Stimulated activated naive CD4-positive, alpha-beta T cell (primary cell): ENCODE measurements at regions not wholly inside any gene's neighbourhood (a gene's known extent, or its start where the extent isn't known, plus 50 kb on each side); places are given as distances from the start of the nearest gene placed in this dataset.

Source experiments
- DNase-seq, 6 experiments: peaks; one replicate each; lab custom pipeline; 2025; lab: John Stamatoyannopoulos, UW

GRCh38 chr4:45778514-45778913 is 345.3 kb downstream of the GABRG1 start:
- no peak for DNase-seq

- DNase-seq: no peak
These were observed 347.7 kb downstream of the GABRG1 start for GRCh38 chr4:45776146-45776545.

GRCh38 chr4:45770958-45771357 is 352.9 kb downstream of the GABRG1 start:
- no peak for DNase-seq

DNA sequence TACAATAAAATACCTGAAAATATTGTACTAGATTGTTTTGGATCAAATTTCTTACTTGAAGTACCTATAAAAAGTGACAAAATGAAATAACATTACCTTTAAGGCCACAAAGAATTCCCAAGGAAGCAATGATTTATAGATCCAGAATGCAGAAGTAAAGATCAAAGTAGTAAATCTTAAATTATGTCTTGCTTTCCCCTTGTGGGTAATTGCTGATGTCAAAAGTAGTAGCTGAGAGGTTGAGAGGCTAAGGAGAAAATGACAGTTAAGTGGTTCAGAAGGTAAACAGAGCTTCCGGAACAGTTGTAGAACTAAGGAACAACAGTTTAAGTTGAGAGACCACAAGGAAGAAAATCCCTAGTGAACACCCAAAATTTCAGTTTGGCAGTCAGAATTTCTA is 358.3 kb downstream of the GABRG1 start:
- DNase-seq: no peak

DNA sequence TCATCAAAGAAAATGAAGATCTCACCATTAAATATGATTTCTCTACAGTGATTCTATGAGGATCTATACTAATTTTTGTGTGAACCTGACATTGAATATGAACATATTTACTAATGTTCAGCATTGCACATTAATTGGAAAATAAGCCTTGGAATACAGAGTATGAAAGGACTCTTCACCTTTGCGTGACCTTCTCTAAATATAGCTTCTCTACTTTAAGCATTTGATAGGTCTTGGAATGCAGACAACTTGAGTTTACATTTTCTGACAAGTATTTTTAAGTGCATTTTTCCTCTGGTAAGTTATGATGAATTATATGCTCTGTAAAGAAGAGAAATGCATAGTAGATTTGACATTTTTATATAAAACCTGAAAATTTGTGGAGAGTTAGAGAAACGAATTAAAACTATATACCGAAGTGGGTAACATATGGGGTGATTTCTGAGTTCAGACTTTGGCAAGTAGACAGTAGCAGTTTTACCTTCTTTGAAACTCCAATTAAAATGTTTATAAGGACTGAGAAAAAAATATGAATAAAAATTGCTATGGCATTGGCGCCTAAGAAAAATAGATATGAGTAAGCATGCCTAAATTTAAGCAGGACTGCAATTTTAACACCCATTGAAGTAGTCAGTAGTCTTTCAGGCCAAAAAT is 371.9 kb downstream of the GABRG1 start:
- DNase-seq: no peak

- no peak for DNase-seq
These were observed 373.1 kb downstream of the GABRG1 start for GRCh38 chr4:45750721-45751120.

GRCh38 chr4:45745741-45746140 is 378.1 kb downstream of the GABRG1 start:
- DNase-seq: no peak

DNA sequence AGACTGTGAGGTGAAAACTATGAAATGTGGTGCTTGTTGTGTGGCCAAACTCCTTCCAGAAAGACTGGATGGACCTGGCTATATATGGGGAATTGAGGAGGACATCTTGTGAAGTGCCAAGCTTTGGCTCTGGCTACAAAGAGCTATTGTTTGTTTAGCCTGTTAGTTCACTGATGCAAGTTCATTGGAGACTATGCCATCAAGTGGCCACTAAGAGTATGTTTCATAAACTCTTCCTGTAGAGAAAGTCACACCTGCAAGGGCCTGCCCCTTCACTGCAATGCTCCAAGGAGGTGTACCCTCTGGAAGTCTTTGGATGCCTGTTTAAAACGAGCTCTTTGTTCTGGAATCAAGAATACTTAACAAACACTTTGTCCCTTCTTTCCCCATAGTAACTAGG is 382.0 kb downstream of the GABRG1 start:
- no peak for DNase-seq

DNA sequence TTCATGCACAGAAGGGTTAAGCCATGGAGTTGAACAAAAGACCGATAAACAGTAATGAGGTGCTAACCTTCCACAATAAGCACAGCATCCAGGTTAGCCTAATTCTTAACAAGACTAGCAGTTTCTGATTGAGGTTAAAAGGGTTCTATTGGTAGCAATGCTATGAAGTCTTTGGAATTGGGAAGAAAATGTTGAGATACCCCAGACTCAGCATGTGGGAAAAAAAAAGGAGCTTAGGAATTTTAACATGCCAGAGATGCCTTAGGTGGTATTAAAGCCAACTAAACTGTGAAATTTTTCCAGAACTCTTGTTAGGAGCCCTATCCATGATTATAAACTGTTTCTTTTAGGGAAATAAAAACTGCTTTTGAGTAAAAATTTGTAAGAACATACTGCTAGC is 391.7 kb downstream of the GABRG1 start:
- no peak for DNase-seq

GRCh38 chr4:45716093-45716492 is 407.8 kb downstream of the GABRG1 start:
- no peak for DNase-seq

DNA sequence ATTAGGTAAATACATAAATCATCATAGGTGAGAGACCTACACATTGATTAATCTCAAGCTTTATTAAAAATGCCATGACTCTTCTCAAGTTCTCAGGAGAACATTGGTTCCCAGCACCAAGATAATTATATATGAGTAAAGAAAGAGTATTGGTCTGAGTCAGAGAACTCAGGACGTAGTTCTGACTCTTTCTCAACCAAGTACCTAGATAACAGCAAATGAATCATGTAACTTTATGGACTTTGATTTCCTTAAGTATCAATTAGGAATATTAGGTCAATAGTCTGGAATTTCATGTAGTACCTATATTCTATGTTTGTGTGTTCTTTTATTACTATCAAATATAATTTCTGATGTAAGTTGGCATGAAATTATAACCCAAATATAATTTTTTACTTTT is 409.9 kb downstream of the GABRG1 start:
- no peak for DNase-seq

- DNase-seq: no peak
These were observed 422.2 kb downstream of the GABRG1 start for GRCh38 chr4:45701621-45702020.

DNA sequence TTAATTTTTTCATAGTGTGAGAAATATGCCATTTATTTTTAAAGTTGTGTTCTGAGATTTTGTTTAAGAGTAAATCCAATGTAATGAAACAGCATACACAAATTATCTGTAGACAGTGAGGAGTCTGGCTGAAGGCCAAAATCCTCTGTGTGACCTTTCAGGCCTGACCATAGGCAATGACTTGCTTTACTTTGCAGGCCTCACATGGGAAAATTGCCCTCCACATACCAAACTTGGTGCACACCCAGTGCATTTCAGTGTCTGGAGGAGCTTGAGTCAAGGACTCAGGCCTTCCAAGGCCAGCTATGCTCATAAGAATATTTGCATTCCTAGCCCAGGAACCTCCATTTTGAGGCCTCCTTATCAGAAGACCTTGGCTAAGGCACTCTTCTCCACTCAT is 430.1 kb downstream of the GABRG1 start:
- no peak for DNase-seq

GRCh38 chr4:45692131-45692735 is 431.6 kb downstream of the GABRG1 start:
- no peak for DNase-seq

DNA sequence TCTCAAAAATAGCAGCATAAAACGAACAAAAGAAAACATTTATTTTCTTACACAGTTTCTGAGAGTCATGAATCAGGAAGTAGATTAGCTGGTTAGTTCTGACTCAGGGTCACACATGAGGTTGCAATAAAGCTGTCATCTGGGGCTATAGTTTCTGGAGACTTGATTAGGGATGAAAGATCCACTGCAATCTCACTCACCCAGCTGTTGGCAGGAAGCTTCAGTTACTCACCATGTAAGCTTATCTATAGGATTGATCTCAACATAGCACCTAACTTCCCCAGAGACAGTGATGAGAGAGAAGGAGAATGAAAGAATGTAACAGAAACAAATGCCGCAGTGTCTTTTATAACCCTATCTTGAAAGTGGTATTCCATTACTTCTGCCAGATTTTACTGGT is 435.5 kb downstream of the GABRG1 start:
- no peak for DNase-seq

GRCh38 chr4:45679411-45679810 is 444.4 kb downstream of the GABRG1 start:
- no peak for DNase-seq

DNA sequence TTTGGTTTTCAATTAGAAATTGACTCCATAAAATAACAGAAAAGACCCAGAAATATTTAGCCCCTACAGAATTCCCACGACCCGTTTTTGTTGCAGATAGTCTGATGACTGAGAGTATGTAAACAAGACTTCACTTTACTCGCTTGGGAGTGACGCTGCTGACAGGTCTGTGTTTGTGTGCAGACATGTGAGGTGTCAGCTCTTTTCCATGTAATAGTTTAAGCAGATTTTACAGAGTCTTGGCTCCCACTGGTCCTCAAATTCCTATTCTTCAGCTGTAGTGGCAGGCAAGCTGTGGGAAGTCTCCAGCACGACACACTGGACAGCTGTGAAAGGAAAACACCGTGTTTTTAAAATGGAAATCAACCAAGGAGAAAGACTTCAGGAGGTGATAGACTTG is 455.7 kb downstream of the GABRG1 start:
- DNase-seq: no peak

- no peak for DNase-seq
These were observed 460.2 kb downstream of the GABRG1 start for GRCh38 chr4:45663628-45664081.

GRCh38 chr4:45663003-45663402 is 460.9 kb downstream of the GABRG1 start:
- no peak for DNase-seq

DNA sequence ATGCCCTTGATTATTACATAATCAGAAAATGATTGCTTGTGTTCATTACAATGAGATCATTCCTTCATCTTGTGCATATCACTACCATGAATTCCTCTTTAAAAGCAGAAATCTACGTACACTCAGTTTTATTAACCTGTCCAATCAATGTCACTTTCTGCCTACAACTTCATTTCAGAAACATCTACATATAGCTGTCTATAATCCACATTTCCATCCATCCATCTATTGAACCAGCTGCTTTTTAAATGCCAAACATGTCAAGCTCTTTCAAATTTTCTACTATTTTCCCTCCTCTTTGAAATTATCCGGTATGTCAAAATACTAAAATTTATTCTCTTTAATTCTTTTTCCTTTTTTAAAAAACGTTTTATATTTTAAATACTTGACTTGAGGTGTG is 462.0 kb downstream of the GABRG1 start:
- no peak for DNase-seq

DNA sequence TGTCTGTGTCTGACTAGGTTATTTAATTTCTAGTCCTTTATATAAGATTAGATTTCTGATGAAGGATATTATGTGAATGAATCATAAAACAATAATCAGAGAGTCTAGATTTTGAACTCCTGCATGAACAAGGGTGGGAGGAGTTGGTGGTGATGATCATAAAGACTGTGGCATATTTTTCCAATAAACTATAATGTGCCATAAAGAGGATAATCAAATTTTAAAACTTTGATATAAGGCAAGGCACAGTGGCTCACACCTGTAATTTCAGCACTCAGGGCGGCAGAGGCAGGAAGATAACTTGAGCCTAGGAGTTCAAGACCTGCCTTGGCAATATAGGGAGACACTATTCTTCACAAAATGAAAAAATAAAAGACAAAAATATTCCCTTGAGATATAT is 473.3 kb downstream of the GABRG1 start:
- no peak for DNase-seq

DNA sequence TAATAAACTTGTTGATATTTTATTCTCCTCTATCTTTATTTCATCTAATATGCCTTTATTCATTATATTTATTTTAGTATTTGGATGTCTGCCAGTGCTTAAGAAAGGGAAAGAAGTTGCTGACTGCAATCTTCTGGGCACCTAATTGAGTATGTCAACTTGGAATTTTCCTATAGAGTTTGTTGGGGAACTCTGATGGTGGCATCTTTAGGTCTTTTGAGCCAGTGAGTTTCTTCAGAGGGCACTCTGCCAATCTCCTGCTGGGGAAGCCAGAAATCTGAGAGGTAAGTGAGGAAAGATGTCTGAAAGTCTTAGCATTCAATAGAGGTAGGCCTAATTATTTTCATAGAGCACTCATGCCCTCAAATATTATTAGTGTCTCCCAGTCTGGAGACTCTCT is 475.0 kb downstream of the GABRG1 start:
- DNase-seq: no peak

GRCh38 chr4:45647823-45648222 is 476.0 kb downstream of the GABRG1 start:
- DNase-seq: no peak
